ENCODE measurements at regions not wholly inside any gene's neighbourhood (a gene's known extent, or its start where the extent isn't known, plus 50 kb on each side); places are given as distances from the start of the nearest gene placed in this dataset.

DNA sequence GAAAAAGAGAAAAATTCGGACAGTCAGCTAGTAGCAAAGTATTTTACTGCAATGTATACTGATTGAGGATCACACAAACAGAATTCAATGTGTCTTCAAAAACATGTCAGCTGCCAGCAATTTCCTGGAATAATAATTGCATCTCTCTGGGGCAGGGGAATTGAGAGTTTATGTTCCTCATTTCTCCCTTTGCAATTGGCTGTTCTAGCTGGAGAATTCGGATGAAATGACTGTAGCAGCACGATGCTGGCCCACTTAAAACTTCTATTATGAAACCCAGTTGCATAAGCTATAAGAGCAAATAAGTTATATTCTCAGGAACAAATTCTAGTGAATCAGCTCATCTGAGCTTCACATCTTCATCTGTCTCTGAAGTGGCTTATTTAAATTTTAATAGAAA is 99.9 kb upstream of the CPEB2 start:
- no peaks in the 10 kb centered on the region for H3K9me3 ChIP-seq
- no peak overlapping the region for H3K4me3 ChIP-seq (ENCODE audit: low read depth, low read length)
- no peak for DNase-seq
- no peaks in the 10 kb centered on the region for H3K27me3 ChIP-seq
- TF ChIP-seq, protein P1, sequence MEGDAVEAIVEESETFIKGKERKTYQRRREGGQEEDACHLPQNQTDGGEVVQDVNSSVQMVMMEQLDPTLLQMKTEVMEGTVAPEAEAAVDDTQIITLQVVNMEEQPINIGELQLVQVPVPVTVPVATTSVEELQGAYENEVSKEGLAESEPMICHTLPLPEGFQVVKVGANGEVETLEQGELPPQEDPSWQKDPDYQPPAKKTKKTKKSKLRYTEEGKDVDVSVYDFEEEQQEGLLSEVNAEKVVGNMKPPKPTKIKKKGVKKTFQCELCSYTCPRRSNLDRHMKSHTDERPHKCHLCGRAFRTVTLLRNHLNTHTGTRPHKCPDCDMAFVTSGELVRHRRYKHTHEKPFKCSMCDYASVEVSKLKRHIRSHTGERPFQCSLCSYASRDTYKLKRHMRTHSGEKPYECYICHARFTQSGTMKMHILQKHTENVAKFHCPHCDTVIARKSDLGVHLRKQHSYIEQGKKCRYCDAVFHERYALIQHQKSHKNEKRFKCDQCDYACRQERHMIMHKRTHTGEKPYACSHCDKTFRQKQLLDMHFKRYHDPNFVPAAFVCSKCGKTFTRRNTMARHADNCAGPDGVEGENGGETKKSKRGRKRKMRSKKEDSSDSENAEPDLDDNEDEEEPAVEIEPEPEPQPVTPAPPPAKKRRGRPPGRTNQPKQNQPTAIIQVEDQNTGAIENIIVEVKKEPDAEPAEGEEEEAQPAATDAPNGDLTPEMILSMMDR (IDR thresholded peaks at IDR 0.05; ENCODE audit: low read depth, low read length) = no peak
- H3K4me1 ChIP-seq = no peaks in the 10 kb centered on the region
- no peaks in the 10 kb centered on the region for H3K36me3 ChIP-seq

DNA sequence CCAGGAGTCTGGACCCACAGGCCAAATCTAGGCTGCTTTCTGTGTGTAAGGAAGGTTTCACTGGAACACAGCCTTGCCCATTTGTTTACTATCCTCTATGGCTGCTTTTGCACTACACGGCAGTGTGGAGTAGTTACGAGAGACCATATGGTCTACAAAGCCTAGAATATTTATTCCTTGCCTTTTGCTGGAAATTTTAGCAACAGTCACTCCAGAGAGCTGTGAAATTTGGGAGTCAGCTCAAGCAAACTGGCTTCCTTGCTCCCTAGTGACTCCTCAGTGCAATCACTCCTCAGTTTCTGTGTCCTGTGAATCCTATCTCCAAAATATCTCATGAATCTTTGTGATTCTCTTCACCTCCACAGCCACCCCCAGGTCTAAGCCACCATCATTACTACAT is 99.0 kb upstream of the CPEB2 start:
- Histone ChIP-seq H3K27me3 (no peaks in the 10 kb centered on the region), H3K4me3 (ENCODE audit: low read depth, low read length) (no peak overlapping the region), H3K36me3 (no peaks in the 10 kb centered on the region), H3K4me1 (no peaks in the 10 kb centered on the region), H3K9me3 (no peaks in the 10 kb centered on the region)
- TF ChIP-seq, protein P1 (IDR thresholded peaks at IDR 0.05; ENCODE audit: low read depth, low read length) = no peak
- no peak for DNase-seq

DNA sequence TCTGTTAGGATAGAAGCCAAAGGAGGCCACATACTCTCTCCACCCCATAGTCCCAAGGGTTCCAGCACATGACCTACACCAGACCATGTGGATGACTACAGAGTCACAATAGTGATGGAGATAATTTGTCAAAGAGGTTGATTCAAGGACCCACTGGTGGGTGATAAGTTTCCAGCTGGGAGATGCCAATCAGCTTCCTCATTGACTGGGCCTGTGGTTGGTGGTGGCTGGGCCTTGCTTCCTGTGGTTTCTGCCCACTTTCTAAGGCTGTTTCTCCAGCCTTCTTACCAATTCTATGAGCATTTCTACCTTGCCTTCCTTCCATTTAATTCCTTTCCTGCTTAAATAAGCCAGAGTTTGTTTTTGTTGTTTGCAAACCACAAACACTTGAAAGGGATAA is 95.5 kb upstream of the CPEB2 start:
- H3K4me1 ChIP-seq = no peaks in the 10 kb centered on the region

DNA sequence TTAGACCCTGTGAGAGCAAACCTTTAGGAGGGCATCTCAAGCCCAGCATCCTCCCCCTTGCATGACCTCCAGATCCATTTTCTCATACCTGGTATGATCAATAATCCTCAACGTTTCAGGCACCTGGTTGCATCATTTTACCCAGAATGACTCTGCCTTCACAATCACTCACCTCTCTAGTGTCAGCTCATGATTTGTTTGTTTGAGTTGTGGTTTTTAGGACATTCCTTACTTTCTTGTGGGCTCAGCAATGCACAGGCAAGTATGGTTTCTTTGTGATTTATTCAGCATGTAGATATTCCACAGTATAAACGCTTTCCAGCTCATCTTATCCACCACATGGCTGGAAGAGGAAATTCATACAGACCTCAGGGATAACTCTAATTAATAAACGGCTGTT is 93.6 kb upstream of the CPEB2 start:
- no peaks in the 10 kb centered on the region for H3K36me3 ChIP-seq
- no peaks in the 10 kb centered on the region for H3K4me1 ChIP-seq
- DNase-seq = no peak
- no peaks in the 10 kb centered on the region for H3K9me3 ChIP-seq
- TF ChIP-seq, protein P1 (IDR thresholded peaks at IDR 0.05; ENCODE audit: low read depth, low read length) = no peak
- no peak overlapping the region for H3K4me3 ChIP-seq (ENCODE audit: low read depth, low read length)
- no peaks in the 10 kb centered on the region for H3K27me3 ChIP-seq

More for the DNA sequence above, 95.5 kb upstream of the CPEB2 start:
- Histone ChIP-seq H3K36me3 (no peaks in the 10 kb centered on the region), H3K9me3 (no peaks in the 10 kb centered on the region), H3K27me3 (no peaks in the 10 kb centered on the region), H3K4me3 (ENCODE audit: low read depth, low read length) (no peak overlapping the region)
- TF ChIP-seq, protein P1 (IDR thresholded peaks at IDR 0.05; ENCODE audit: low read depth, low read length) = no peak
- DNase-seq = no peak

DNA sequence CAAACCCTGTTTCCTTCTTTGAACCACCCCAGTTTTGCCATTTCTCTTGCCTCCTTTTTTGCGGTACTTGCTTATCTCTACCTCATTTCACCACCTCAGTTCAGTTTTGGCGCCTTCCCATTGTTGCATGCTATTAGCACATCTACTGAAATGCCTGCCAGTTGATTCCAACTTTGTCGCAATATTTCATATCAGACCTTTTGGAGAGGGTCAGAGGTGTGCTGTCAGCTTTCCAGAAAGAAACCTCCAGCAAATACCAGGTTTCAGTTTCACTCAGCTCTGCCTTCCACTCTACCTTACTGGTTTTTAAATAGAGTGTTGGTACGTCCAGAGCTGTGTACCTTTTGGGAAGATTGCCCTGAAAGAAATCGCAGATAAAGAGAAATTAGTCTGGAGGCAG is 91.9 kb upstream of the CPEB2 start:
- Histone ChIP-seq H3K4me3 (ENCODE audit: low read depth, low read length) (no peak overlapping the region), H3K27me3 (no peaks in the 10 kb centered on the region), H3K36me3 (no peaks in the 10 kb centered on the region), H3K9me3 (no peaks in the 10 kb centered on the region), H3K4me1 (no peaks in the 10 kb centered on the region)
- TF ChIP-seq, protein P1 (IDR thresholded peaks at IDR 0.05; ENCODE audit: low read depth, low read length) = no peak
- no peak for DNase-seq

DNA sequence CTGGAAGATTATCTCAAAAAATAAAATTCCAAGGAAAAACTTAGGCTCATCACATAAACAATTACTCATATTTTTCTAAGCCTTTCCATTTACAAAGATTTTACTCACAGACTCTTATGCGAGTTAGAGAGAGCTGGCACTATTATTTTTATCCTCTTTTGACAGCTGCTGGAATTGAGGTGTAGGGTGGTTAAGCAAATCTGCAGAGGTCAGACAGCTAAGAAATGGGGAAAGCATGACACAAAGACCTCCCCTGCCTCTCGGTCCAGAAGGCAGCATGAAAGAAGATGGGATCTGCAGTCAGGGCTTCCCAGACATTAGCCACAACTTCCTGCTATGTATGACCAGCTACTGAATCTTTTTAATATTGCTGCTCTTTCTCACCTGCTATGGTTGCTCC is 89.9 kb upstream of the CPEB2 start:
- DNase-seq = no peak
- Histone ChIP-seq H3K4me3 (ENCODE audit: low read depth, low read length) (no peak overlapping the region), H3K9me3 (no peaks in the 10 kb centered on the region), H3K36me3 (no peaks in the 10 kb centered on the region), H3K27me3 (no peaks in the 10 kb centered on the region), H3K4me1 (no peaks in the 10 kb centered on the region)
- TF ChIP-seq, protein P1 (IDR thresholded peaks at IDR 0.05; ENCODE audit: low read depth, low read length) = no peak

Data from BE2C (cell line).